Kidney glomerular epithelial cell (primary cell): ENCODE measurements at regions not wholly inside any gene's neighbourhood (a gene's known extent, or its start where the extent isn't known, plus 50 kb on each side); places are given as distances from the start of the nearest gene placed in this dataset.
"Not testable (repeated sequence)": the region's sequence is repeated elsewhere in the genome, so short reads cannot be mapped to it uniquely, and the experiment has no call there.

Source experiments
- DNase-seq: peaks from one replicate; lab custom pipeline; 2025; lab: John Stamatoyannopoulos, UW

DNA sequence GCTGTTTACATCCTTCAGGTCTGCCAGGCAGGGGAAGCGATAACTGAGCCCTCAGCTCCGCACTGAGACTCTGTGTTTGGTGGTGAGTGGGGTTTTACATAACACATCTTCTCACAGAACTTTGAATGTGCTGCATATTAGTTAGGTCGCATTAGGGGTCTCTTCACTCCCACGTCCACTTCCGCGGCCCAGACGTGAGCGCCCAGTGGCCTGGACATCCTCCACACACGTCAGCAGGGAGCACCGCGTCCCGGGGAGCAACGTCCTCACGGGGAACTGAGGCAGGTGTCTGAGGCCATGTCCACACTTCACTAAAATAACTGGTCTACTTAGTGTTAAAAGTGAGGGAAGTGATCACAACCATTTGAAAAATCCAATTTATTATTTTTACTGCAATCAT, 100.4 kb upstream of the SATB2 start:
- DNase-seq, result no peak

DNA sequence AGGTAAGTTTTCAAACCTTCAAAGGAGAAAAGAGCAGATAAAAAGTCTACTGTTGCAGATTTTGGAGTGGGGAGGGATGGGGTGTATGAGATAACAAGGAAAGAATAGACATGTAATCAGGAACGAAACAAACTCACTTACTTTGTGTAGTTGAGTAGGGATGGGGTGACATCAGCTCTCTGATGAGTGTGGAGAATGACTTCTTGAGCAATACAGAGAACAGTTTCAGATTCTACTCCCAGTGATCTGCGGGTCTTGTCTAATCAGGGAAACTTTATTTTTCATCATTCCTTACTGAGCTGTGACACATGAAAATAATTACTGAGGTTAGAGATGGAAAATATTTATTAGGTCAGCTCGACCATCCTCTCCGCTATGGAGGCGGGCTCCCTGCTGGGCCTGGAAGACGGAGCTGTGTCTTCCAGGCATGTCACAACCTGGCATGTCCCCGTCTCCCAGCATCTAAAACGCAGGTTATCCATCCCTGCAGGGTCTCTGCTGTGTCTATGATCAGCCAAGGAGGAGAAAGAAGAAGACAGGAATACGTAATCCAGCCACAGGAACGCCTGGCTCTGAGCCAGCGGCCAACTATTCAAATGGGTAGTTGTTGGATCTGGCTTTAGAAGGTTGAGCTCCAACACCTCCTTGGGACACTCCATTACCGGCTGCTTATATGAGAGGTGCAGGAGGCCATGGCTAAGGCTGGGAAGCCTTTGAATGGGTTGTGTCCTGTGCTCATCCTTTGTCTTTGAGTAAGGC, 99.0 kb upstream of the SATB2 start:
- no peak for DNase-seq

DNA sequence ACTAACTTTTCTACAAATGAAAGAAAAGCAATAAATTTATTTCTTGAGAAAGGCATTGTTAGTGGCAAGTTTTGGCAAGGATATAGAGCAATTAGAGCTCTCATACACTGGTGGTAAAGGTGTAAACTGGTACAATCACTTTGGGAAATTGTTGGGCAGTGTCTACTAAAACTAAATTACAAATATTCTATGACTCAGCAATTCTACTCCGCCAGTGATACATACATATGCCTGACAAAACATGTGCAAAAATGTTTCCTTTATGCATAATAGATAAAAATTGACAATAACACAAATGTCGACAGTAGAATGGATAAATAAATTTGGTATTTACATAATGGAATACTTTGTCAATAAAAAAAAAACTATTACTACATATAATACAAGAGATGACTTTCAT, 96.3 kb upstream of the SATB2 start:
- DNase-seq, result no peak

DNA sequence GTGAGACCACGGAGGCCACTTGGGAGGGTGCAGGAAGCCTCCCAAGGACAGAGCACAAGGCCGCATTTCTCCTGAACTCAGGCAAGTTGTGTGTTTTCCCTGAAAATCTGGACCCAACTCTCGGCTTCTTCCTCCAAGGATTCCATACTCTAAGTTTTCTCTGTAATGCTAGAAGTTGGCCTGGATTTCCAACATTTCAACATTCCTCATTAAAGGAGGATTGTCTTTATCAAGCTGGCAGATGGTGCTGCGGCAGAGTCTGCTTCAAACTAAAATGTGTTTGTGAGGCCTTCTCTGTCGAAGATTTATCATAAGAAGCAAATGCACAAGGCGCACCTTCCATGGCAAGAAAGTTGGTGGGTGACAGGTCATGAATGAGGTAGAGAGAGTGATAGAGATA, 94.4 kb upstream of the SATB2 start:
- no peak for DNase-seq

DNA sequence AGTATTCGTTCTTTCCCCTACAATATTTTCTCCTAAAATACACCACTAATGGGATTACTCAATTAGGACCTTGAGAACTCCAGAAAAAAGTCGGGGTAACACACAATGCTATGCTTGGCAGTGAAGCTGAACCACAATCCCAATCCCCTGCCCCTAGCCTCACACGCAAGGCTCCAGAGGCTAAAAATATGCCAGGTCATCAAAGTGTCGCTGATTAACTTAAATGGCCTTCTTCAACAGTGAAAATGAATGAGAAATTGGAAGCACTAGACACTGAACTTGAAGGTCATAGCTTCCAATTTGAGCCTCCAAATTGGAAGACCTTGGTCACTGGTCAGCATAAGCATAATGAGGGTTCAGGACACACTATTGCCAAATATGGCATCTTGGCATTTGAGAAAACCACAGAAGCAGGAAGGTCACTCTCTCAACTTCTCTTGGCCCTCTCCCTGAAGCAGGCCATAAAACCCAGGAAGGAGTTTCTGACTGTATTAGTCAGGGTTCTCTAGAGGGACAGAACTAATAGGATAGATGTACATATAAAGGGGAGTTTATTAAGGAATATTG, 86.0 kb upstream of the SATB2 start:
- no peak for DNase-seq

DNA sequence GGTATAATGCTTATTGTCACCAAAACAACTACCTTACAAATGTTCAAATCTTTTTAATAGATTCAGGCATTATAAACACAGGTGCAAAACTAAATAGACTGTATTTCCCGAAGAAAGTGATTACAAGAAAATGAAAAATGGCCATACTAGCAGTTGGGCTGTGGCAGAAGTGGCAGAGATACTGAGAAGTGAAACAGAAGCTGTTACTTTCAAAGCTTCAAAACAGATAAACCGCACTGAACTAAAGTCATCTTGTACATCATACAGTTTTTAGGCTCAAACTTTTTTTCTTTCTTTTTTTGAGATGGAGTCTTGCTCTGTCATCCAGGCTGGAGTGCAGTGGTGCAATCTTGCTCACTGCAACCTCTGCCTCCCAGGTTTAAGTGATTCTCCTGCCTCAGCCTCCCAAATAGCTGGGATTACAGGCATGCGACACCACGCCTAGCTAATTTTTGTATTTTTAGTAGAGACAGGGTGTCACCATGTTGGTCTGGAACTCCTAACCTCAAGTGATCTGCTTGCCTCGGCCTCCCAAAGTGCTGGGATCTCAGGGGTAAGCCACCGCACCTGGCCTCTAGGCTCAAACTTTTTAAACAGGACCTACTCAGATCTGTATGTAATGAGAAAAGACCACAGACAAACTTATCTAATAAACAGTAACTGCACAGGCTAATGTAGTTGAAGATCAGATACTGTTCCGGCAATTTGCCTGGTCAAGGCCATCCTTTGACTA, 77.9 kb upstream of the SATB2 start:
- no peak for DNase-seq

DNA sequence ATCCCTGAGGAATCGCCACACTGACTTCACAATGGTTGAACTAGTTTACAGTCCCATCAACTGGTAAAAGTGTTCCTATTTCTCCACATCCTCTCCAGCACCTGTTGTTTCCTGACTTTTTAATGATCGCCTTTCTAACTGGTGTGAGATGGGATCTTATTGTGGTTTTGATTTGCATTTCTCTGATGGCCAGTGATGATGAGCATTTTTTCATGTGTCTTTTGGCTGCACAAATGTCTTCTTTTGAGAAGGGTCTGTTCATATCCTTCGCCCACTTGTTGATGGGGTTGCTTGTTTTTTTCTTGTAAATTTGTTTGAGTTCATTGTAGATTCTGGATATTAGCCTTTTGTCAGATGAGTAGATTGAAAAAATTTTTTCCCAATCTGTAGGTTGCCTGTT, 76.1 kb upstream of the SATB2 start:
- DNase-seq, result not testable (repeated sequence)

DNA sequence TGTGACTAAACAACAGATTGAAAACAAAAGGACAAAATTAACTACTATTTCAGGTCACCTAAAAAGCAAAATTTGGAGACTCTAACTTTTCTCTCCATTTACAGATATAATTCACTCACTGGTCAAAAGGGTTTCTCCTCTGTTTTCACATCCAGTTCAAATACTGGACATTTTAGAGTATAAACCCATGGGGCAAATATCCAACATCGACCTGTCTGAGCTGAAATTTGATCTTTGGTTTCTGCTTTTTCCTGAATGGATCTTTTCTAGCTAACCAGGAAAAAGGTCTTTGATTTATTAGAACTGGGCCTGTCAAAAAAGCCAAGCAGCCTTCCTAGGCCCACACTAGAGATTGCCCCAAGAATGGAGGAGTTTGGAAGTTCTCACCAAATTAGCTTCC, 69.3 kb upstream of the SATB2 start:
- no peak for DNase-seq

DNA sequence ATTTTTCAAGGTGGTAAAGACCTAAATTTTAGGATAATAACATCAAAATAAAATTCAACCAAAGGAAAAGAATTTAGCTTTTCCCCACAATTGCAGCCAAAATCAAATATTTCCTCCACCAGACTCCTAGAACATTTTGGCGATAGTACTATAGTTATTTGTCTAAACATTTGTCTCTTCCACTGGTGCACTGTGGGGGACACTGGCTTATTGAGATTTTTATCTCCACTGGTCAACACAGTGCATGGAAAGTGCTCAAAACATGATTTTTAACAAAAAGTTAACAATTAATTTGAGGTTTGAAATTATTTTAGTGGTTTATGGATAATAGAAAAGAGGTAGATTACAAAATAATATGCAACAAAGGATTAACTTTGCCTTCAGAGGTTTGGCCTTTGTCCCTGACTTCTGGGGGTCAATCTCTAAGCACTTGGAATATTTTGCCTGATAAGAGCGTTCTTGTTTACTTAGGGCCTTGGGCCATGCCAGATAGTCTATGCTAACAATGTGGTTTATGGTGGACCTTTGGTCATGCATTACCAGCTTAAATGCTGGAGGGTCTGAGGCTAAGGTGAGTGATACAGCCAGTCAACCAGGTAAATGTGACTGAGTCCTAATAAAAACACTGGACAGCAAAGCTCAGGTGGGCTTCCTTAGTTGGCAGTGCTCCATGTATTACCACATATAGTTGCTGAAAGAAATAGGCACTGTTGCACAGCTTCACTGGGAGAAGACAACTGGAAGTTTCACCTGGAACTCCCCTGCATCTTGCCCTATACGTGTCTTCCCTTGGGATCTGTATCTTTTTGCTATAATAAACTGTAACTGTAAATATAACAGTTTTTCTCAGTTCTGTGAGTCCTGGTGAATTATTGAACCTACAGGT, 67.2 kb upstream of the SATB2 start:
- no peak for DNase-seq

DNA sequence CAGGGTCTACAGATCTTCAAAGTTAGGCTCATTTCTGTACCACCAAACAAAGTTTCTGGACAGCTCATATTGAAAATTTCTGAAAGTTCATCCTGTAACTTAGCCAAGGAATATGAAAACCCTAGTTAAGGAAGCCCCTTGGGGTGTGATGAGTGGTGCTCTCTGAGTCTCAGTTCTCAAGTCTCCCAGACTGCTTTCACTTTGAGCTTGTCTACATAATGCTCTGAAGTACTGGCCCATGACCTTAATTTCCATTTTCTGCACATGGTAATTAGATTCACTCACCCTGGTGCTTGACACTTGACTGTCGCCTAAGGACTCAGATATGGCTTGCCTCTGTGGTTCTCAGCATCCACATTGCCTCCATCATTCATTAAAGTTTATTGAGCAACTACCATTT, 51.7 kb upstream of the SATB2 start:
- no peak for DNase-seq
